Trophoblast cell (in vitro differentiated cells and primary cell): ENCODE measurements at regions not wholly inside any gene's neighbourhood (a gene's known extent, or its start where the extent isn't known, plus 50 kb on each side); places are given as distances from the start of the nearest gene placed in this dataset.

Experiments used
- DNase-seq, 2 donors: peaks; one replicate each; pipeline ENCODE4 v3.0.0-alpha.2; 2016
- H2AFZ ChIP-seq: 2 replicates; pipeline ENCODE4 v1.6.1; 2013; ENCODE audit warnings: low read length, moderate library complexity, mild to moderate bottlenecking; ENCODE audit not compliant: insufficient read depth, poor library complexity
- H2AK5ac ChIP-seq: 2 replicates; pipeline ENCODE4 v1.6.1; 2013; ENCODE audit warnings: mild to moderate bottlenecking, low read length
- H2BK120ac ChIP-seq: 2 replicates; pipeline ENCODE4 v1.6.1; 2013; ENCODE audit warnings: low read length, mild to moderate bottlenecking, moderate library complexity; ENCODE audit not compliant: insufficient read depth, poor library complexity
- H2BK12ac ChIP-seq: 2 replicates; pipeline ENCODE4 v1.6.1; 2013; ENCODE audit warnings: mild to moderate bottlenecking, low read length, moderate library complexity
- H2BK5ac ChIP-seq: 2 replicates; pipeline ENCODE4 v1.6.1; 2013; ENCODE audit warnings: low read length, low read depth, moderate library complexity, mild to moderate bottlenecking; ENCODE audit not compliant: poor library complexity
- H3K14ac ChIP-seq: 2 replicates; pipeline ENCODE4 v1.6.1; 2013; ENCODE audit warnings: mild to moderate bottlenecking, low read length
- H3K18ac ChIP-seq: 2 replicates; pipeline ENCODE4 v1.6.1; 2013; ENCODE audit warnings: mild to moderate bottlenecking, low read length
- H3K23ac ChIP-seq: 2 replicates; pipeline ENCODE4 v1.6.1; 2013; ENCODE audit warnings: low read length
- H3K27ac ChIP-seq: 2 replicates; pipeline ENCODE4 v1.5.1; 2013; ENCODE audit warnings: low read depth, mild to moderate bottlenecking, inconsistent platforms, low read length, moderate library complexity
- H3K27me3 ChIP-seq: 2 replicates; pipeline ENCODE4 v1.6.1; 2013; ENCODE audit warnings: inconsistent platforms, mild to moderate bottlenecking, low read length, moderate library complexity; ENCODE audit not compliant: insufficient read depth
- H3K36me3 ChIP-seq, 2 experiments: 1 replicate in 1 of 2; 2 replicates in 1 of 2; pipeline ENCODE4 v1.6.1; 2013; ENCODE audit warnings: low read length in 2 of 2, mild to moderate bottlenecking in 2 of 2, moderate library complexity in 1 of 2; ENCODE audit not compliant: insufficient read depth in 2 of 2, control insufficient read depth in 1 of 2
- H3K4ac ChIP-seq: 2 replicates; pipeline ENCODE4 v1.6.1; 2013; ENCODE audit warnings: low read depth, mild to moderate bottlenecking, low read length, moderate library complexity
- H3K4me1 ChIP-seq, 2 experiments: 1 replicate in 1 of 2; 2 replicates in 1 of 2; pipeline ENCODE4 v1.6.1; 2013; ENCODE audit warnings: low read length in 2 of 2, mild to moderate bottlenecking in 2 of 2, moderate library complexity in 1 of 2; ENCODE audit not compliant: insufficient read depth in 2 of 2, control insufficient read depth in 1 of 2
- H3K4me2 ChIP-seq: 2 replicates; pipeline ENCODE4 v1.6.1; 2013; ENCODE audit warnings: inconsistent platforms, mild to moderate bottlenecking, low read length, moderate library complexity
- H3K4me3 ChIP-seq: 2 replicates; pipeline ENCODE4 v1.5.1; 2013; ENCODE audit warnings: mild to moderate bottlenecking, low read depth, low read length, inconsistent platforms
- H3K79me1 ChIP-seq: one replicate; pipeline ENCODE4 v1.6.1; 2013; ENCODE audit warnings: low read length
- H3K79me2 ChIP-seq: 2 replicates; pipeline ENCODE4 v1.6.1; 2013; ENCODE audit warnings: low read length, mild to moderate bottlenecking; ENCODE audit not compliant: control insufficient read depth, insufficient read depth, poor library complexity
- H3K9ac ChIP-seq: 2 replicates; pipeline ENCODE4 v1.6.1; 2013; ENCODE audit warnings: mild to moderate bottlenecking, low read length
- H3K9me3 ChIP-seq: 2 replicates; pipeline ENCODE4 v1.6.1; 2013; ENCODE audit warnings: low read depth, mild to moderate bottlenecking, control low read depth, inconsistent platforms, low read length; ENCODE audit not compliant: insufficient read depth
- H4K12ac ChIP-seq: 2 replicates; pipeline ENCODE4 v1.6.1; 2013; ENCODE audit warnings: low read depth, mild to moderate bottlenecking, low read length, moderate library complexity
- H4K8ac ChIP-seq: 2 replicates; pipeline ENCODE4 v1.6.1; 2013; ENCODE audit warnings: low read depth, mild to moderate bottlenecking, low read length, moderate library complexity
- H4K91ac ChIP-seq: one replicate; pipeline ENCODE4 v1.6.1; 2013; ENCODE audit warnings: low read depth, mild to moderate bottlenecking, low read length, moderate library complexity
- WGBS: extraction: QIAGEN DNeasy Blood & Tissue Kit; methylation state at CpG from one replicate; pipeline ENCODE4 v1.1.7; 2013; ENCODE audit warnings: missing lambda C conversion rate; ENCODE audit not compliant: insufficient read length, insufficient coverage; ENCODE audit errors: extremely low coverage; 5-methylcytosine and 5-hydroxymethylcytosine counted together

DNA sequence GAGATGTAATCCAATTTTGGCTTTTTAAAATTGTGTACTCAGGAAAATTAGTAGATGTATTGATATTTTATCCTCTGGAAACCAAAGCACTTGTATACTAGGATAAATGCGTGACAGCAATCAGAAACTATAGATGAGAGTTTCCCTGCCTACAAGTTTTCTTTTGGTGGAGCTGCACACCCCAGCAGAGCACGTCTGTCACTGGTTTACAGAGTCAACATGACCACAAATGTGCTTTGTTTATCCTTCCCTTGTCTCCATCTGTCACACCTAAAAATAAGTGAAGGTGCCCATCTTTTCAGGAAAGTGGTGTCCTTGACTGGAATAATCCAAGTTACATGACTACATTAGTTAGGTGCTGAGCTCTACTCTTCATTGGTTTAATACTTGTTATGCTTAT, 210.4 kb upstream of the DSEL start:
- H2BK120ac ChIP-seq: no peak overlapping the region
- H3K4ac ChIP-seq: no peak overlapping the region
- H3K18ac ChIP-seq: no peak overlapping the region
- no peaks in the 10 kb centered on the region for H3K79me2 ChIP-seq
- H4K12ac ChIP-seq: no peak overlapping the region
- H3K14ac ChIP-seq: no peak overlapping the region
- no peaks in the 10 kb centered on the region for H3K36me3 ChIP-seq
- WGBS: no CpG with 5 or more reads among the region's 2 CpGs
- H3K27me3 ChIP-seq: no peaks in the 10 kb centered on the region
- H3K4me3 ChIP-seq: no peak overlapping the region
- H3K23ac ChIP-seq: no peak overlapping the region
- no peak overlapping the region for H4K91ac ChIP-seq
- H3K9ac ChIP-seq: no peak overlapping the region
- no peak overlapping the region for H2BK12ac ChIP-seq
- H3K79me1 ChIP-seq: no peaks in the 10 kb centered on the region
- H2AFZ ChIP-seq: no peak overlapping the region
- H3K4me1 ChIP-seq: no peaks in the 10 kb centered on the region
- no peak overlapping the region for H2AK5ac ChIP-seq
- no peak overlapping the region for H2BK5ac ChIP-seq
- no peak for DNase-seq
- H4K8ac ChIP-seq: no peak overlapping the region
- H3K4me2 ChIP-seq: no peak overlapping the region
- H3K27ac ChIP-seq: no peak overlapping the region
- H3K9me3 ChIP-seq: no peaks in the 10 kb centered on the region

DNA sequence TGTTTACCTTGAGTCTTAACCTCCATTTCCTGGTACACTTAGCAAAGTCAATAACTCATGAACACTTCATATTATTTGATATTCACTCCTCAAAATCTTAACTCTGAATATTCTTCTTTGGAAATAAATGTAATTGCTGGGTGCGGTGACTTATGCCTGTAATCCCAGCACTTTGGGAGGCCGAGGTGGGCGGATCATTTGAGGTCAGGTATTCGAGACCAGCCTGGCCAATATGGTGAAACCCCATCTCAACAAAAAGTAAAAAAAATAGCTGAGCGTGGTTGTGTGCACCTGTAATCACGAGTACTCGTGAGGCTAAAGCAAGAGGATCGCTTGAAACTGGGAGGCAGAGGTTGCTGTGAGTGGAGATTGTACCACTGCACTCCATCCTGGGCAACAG, 201.3 kb upstream of the DSEL start:
- no peaks in the 10 kb centered on the region for H3K9me3 ChIP-seq
- H3K36me3 ChIP-seq: no peaks in the 10 kb centered on the region
- H3K14ac ChIP-seq: no peak overlapping the region
- H2BK12ac ChIP-seq: no peak overlapping the region
- no peaks in the 10 kb centered on the region for H3K79me1 ChIP-seq
- no peak overlapping the region for H3K9ac ChIP-seq
- H3K4me2 ChIP-seq: no peak overlapping the region
- H3K27me3 ChIP-seq: no peaks in the 10 kb centered on the region
- no peaks in the 10 kb centered on the region for H3K4me1 ChIP-seq
- no peak overlapping the region for H3K4ac ChIP-seq
- H4K8ac ChIP-seq: no peak overlapping the region
- no peak overlapping the region for H2BK5ac ChIP-seq
- DNase-seq: no peak
- no peak overlapping the region for H4K91ac ChIP-seq
- WGBS: no CpG with 5 or more reads among the region's 8 CpGs
- H3K27ac ChIP-seq: no peak overlapping the region
- H2AFZ ChIP-seq: no peak overlapping the region
- no peak overlapping the region for H2AK5ac ChIP-seq
- no peaks in the 10 kb centered on the region for H3K79me2 ChIP-seq
- no peak overlapping the region for H3K18ac ChIP-seq
- H3K4me3 ChIP-seq: no peak overlapping the region
- H2BK120ac ChIP-seq: no peak overlapping the region
- H4K12ac ChIP-seq: no peak overlapping the region
- no peak overlapping the region for H3K23ac ChIP-seq

DNA sequence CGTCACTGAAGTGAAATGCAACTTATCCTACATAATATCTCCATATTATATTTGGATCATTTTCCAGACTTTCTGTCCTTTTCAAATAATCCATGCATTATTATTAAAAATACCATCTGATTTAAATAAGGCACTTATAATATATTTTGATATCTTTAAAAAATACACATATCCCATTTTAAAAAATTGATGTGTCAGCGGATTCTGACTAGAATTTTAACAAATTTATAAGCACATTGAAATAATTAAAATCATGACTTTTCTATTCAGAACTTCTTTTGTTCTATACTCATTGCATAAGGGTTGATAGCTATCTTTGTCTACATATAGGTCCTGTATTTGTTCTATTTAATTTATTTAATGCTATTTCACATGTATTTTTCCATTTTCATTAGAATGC, 199.0 kb upstream of the DSEL start:
- Histone ChIP-seq H2BK5ac (no peak overlapping the region), H3K36me3 (no peaks in the 10 kb centered on the region), H3K4ac (no peak overlapping the region), H3K27me3 (no peaks in the 10 kb centered on the region), H3K4me3 (no peak overlapping the region), H3K79me1 (no peaks in the 10 kb centered on the region), H2BK120ac (no peak overlapping the region), H3K79me2 (no peaks in the 10 kb centered on the region), H3K27ac (no peak overlapping the region), H4K12ac (no peak overlapping the region), H4K8ac (no peak overlapping the region), H4K91ac (no peak overlapping the region), H3K23ac (no peak overlapping the region), H2AFZ (no peak overlapping the region), H3K4me1 (no peaks in the 10 kb centered on the region), H3K18ac (no peak overlapping the region), H3K14ac (no peak overlapping the region), H3K4me2 (no peak overlapping the region), H3K9me3 (no peaks in the 10 kb centered on the region), H3K9ac (no peak overlapping the region), H2BK12ac (no peak overlapping the region), H2AK5ac (no peak overlapping the region)
- no peak for DNase-seq
- no CpG with 5 or more reads among the region's 2 CpGs for WGBS

DNA sequence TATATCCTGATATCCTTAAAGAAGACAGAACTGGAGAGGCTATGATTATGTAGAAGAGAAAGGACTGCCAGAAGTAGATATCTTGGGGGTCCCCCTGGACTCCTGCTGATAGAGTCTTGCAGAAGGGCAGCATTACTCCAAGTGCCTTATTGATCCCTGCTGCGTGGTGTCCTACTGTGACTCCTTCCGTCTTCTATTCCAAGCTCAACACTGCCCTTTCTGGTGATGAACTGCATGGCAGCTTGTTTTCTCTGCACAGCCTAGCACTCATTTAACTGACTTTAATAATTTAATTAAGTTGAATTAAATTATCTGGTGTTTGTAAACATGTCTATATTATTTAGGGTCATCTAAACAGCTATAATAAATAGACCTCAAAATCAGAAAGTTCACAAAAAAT, 194.1 kb upstream of the DSEL start:
- no CpG with 5 or more reads among the region's 2 CpGs for WGBS
- Histone ChIP-seq H2AFZ (no peak overlapping the region), H2BK120ac (no peak overlapping the region)

More for the DNA sequence above, 194.1 kb upstream of the DSEL start:
- H3K18ac ChIP-seq: no peak overlapping the region
- no peaks in the 10 kb centered on the region for H3K36me3 ChIP-seq
- no peaks in the 10 kb centered on the region for H3K79me1 ChIP-seq
- H3K27ac ChIP-seq: no peak overlapping the region
- no peak overlapping the region for H3K4me2 ChIP-seq
- no peak overlapping the region for H3K4ac ChIP-seq
- H4K12ac ChIP-seq: no peak overlapping the region
- H3K4me3 ChIP-seq: no peak overlapping the region
- no peaks in the 10 kb centered on the region for H3K4me1 ChIP-seq
- H2BK5ac ChIP-seq: no peak overlapping the region
- peak in 1 of 2 donors; percentile 36 for DNase-seq
- H4K8ac ChIP-seq: no peak overlapping the region
- H3K9ac ChIP-seq: no peak overlapping the region
- no peaks in the 10 kb centered on the region for H3K27me3 ChIP-seq
- no peak overlapping the region for H3K23ac ChIP-seq
- no peak overlapping the region for H4K91ac ChIP-seq
- H3K79me2 ChIP-seq: no peaks in the 10 kb centered on the region
- no peak overlapping the region for H3K14ac ChIP-seq
- H3K9me3 ChIP-seq: peaks cover 2% of the 10 kb centered on the region
- no peak overlapping the region for H2AK5ac ChIP-seq
- H2BK12ac ChIP-seq: no peak overlapping the region
